SK-MEL-5 (cell line): ENCODE measurements at regions not wholly inside any gene's neighbourhood (a gene's known extent, or its start where the extent isn't known, plus 50 kb on each side); places are given as distances from the start of the nearest gene placed in this dataset.

ENCODE experiments used
- DNase-seq: peaks from one replicate; pipeline ENCODE4 v3.0.0-alpha.2; 2016; ENCODE audit warnings: low read depth, low spot score
- in situ Hi-C: cut with HindIII; loops from 2 replicates; pipeline ENCODE4 v1.10.0; 2016; ENCODE audit warnings: low sequenced_read_pairs, high pct_unique_total_duplicates, low pct_unique_long_range_greater_than_20kb

DNA sequence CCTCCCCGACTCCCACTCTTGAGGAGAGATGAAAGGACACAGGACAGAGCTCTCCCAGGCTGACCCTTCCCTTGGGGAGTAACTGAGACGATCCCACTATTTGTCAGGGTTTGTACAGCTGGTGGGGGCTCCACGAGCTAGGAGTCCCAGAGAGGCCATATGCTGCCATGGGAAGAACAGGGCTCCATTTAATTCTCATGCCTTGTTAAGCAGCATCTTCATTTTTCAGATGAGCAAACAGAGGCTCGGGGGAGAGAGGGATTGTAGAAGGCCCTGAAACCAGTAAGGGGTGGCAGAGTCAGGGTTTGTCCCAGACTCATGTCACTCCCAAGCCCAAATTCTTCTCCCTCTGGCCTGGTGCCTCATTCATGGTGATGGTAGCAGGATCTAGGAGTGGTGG is 176.4 kb downstream of the NSG2 start:
- DNase-seq, result no peak
- in situ Hi-C loops, result no loop called here

DNA sequence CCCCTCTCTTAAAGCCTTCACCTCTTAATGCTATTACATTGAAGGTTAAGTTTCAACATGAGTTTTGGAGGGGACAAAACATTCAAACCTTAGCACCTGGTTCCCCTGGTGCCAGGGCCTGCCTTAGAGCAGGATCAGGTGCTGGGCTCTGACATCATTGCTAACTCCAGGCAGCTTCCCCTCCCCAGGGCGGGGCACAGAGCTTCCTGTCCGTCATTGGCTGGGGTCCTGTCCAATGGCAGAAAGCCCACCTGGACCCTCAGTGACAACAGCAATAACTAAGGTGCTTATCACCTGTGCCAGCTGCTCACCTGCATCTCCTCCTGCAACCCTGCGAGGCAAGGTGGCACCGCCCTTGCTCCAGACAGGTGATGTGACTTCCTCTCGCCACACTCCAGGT is 177.4 kb downstream of the NSG2 start:
- no peak for DNase-seq
- in situ Hi-C loops, result no loop called here

DNA sequence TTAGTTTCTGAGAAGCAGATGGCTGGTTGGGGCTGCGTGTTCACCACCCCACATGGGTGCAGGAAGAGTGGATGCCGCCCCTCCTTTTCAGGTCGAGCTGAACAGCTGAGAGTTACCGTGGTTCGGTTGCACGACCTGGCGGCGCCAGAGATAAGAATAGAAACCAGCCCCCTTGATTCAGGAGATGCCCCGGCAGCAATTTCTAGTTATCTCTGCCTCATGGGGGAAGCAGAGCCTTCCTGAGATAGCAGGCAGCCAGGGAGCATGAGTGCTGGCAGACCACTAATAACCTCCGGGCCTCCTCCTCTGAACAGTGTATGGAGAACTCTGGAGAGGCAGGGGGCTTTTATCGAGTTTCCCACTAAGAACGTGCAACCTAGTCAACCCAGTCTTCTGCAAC is 177.8 kb downstream of the NSG2 start:
- no peak for DNase-seq
- in situ Hi-C loops, result no loop called here

DNA sequence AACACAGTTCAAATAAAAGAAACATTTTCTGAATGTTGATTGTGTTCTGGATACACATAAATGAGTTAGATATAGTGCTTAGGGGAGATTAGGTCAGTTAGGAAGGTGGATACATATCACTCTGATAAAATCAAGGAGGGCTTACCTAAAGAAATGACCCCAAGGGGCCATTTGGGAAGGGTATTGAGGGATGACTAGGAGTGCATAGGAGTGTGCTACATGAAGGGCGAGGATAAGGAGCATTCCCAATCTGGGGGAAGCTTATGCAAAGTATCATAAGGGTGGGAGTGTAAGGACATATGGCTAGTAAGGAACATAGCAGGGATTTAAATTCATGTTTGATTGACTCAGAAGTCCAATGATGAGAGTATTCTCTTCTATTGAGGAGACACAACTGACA is 183.6 kb downstream of the NSG2 start:
- no peak for DNase-seq
- in situ Hi-C loops, result no loop called here

DNA sequence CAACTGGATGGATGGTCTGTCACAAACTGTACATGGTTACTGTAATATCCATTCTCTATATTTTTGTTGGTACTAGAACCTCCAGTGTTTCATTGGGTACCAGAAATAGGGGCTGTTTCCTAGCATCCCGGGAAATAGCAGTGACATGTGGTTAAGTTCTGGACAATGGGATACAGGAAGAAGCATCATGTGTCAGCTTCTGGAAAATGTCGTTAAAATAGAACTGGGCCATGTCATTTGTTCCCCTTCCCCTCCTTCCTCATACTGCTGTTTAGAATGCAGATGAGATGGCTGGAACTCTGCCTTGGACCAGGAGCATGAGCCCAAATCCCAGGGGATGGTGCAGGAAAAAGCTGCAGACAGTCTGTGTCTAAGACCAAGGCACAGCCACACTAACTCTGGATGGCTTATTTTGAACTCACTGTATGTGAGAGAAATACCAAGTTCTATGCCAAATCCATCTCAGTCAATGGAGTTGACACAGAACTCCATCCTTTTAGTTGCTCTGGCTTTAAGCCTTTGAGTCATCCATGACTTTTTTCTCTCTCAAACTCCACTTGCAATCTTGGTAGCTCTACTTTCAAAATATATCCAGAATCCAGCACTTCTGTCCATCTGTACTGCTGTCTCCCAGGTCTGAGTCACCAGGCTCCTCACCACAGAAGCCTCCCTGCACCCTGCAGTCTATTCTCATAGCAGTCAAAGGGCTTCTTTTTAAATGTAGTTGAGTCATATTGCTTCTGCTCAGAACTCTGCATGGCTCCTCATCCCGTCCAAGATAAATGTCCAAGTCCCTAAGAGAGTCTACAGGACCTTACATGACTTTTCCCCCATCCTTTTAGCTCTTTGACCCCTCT is 184.2 kb downstream of the NSG2 start:
- in situ Hi-C loops, result no loop called here
- no peak for DNase-seq

DNA sequence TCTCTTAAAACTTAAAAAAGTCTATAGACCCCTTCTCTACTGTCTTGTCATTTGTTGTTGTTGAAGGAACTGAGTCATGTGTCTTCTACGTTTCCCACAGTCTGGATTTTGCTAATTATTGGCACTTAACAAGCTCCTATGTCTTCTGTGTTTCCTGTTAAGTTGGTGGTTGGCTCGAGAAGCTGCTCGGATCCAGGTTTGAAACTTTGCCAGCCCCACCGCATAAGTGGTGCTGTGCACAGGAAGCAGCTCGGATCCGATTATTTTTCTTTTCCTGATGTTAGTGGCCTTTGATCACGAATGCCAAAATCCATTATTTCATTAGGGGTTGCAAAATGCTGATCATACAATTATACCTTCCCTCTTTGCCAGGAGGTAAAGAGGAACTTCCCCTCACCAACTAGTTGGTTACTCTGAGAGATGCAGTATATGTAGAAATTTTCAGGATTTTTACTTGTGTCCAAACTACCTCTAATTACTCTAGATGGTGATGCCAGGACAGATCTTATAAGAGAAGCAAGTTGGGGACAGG is 186.5 kb downstream of the NSG2 start:
- DNase-seq, result no peak
- in situ Hi-C loops, result no loop called here

DNA sequence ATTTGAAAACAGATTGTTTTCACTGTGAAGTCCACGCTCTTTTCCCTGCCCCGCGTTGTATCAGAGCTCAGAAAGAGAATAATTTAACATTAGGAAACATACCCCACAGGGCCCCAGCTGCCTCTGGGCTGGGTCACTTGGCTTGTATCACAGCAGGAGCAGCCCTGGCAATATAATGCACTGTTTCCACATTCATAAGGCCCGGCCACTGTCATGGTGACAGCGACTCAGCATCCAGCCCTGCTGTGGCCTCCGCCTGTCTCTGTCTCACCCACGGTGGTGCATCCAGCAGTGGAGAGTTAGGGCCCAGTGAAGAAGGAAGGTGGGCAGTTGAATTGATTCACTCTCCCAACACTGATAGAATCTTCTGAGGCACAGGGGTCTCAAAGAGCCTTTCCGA is 188.9 kb downstream of the NSG2 start:
- in situ Hi-C loops, result no loop called here
- DNase-seq, result no peak

DNA sequence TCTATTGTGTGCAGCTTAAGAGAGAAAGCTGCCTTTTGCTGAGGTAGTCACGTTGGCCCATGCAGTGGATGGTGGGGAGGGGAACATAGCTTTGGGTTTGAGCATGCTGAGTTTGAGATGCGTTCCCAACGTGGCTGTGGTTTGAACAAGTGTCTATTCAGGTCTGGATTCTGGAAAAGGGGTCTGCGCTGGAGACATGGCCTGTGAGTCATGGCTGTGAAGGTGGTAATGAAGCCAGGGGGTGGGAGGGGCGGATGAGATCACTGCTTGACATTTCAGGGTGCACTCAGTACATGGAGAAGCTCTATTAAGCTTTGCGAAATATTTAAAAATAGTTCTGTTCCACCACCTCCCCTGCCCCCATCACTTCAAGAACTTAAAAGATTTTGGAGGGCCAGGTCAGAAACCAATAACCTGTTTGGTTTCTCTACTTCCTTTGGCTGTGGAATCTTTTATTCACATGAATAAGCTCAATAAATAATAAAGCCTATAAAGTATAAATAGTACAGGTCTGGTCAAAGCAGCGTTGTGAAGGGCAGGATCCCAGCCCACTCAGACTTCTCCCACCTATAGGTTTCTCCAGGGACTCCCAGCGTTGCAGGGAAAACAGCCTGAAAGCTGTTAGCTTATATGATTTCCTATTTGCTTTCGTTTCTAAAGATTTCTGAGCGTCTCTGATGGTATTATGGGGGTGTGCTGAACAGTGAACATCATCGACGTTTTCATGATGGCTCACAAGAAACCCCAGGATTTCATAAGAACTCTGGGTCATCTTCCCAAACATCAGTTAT is 189.9 kb downstream of the NSG2 start:
- no peak for DNase-seq
- in situ Hi-C loops, result no loop called here

DNA sequence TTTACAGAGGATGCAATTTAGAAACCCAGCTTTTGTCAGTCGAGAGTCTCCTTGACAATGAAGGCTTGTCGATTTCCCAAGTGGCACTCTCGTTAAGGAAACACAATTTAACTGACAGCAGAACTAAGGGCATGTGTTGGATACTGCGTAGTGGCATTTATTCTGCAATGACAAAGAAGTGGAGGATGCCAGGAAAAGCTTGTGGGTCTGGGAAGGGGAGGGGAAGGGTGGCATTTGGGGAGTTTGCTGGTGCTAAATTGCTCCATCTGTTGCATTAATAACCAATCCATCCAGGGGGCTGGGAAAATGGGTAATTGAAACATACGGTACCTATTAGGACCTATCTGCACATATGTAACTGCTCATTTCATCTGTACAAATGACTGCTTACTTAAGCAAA is 190.6 kb downstream of the NSG2 start:
- no peak for DNase-seq
- in situ Hi-C loops, result no loop called here

DNA sequence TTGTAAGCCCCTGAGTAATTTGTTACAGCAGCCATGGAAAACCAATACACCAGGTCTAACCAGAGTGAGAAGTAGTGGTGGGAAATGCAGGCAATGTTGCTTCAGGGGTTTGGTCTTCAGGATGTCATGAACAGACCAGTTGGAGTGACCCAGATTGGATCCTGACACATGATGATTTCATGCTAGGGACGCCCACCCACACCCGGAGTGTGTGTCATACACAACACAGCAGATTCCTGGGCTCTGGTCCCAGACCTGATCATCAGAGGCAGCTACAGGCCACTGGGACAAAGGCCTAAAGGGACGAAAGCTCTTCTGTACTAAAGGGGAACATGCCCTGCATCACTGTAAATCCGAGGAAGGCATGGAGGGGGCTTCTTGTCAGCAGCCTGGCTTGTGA is 194.2 kb downstream of the NSG2 start:
- in situ Hi-C loops, result no loop called here
- DNase-seq, result no peak

DNA sequence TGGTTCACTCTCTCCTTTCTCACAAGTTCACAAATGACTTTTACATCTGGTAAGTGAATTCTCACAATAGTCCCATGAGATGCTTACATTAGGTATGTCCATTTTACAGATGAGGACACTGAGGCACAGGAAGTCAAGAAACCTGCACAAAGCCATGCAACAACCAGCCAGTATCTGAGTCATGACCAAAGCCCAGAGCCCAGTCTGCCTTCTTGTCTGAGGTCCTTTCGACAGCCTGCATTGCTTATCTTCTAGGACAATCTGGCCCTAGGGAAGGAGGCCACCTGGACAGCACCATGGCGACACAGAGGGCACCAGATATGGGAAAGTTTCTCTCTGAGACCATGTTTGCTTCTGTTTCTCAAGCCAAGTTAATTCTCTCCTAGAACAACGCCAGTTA is 197.1 kb downstream of the NSG2 start:
- in situ Hi-C loops, result no loop called here

DNA sequence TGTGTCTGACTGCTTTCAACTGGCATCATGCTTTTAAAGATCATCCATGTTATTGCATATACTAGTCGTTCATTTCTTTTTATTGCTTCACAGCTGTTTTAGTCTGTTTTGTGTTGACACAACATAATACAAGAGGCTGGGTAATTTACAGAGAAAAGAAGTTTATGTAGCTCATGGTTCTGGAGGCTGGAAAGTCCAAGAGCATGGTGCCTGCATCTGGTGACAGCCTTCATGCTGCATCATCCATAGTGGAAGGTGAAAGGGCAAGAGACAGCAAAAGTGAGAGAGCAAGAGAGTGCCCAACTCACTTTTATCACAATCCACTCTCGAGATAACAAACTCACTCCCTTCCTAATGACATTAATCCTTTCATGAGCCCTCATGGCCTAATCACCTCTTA is 198.4 kb downstream of the NSG2 start:
- in situ Hi-C loops, result no loop called here
- DNase-seq, result no peak

More for the DNA sequence above, 197.1 kb downstream of the NSG2 start:
- no peak for DNase-seq

DNA sequence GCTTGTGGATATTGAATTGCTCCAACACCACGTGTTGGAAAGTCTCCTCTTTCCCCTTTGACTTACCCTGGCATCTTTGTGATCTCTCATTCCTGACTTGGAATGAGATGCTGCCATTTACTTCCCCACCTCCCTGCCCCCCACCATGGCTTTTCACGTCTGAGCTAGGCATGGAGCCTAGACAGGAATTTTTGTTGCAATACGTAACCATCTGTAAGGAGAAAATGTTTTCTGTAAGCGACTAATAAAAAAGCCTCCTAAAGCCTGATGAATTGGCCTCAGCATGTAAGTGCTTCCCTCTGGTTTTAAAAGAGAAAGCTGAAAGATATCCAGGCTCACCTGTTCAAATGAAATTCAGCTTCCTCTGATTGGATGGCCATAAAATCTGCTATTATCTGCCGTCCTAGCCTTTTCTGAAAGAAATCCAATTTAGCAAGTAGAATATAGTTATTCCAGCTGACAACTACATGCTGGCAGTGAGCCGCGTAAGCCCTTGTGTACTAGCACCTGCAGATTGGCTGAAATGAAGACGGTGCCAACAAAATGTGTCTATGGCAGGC is 200.1 kb downstream of the NSG2 start:
- in situ Hi-C loops, result no loop called here
- DNase-seq, result no peak

DNA sequence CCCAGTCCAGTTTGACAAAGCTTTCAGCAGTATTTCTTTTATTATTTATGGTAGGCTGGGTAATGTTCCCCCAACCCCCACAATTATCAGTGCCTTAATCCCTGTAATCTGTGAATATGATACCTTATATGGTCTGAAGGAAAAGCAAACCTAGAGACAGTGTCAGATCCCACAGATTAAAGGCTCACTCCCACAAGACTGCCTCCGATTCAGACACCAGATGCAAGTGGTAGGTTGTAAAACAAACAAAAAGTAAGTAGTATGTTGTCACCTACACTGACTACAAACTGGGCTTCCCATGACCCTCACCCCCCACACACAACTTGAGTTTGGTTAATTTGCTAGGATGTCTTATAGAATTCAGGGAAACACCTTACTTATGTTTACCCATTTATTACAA is 201.2 kb downstream of the NSG2 start:
- no peak for DNase-seq
- in situ Hi-C loops, result no loop called here

DNA sequence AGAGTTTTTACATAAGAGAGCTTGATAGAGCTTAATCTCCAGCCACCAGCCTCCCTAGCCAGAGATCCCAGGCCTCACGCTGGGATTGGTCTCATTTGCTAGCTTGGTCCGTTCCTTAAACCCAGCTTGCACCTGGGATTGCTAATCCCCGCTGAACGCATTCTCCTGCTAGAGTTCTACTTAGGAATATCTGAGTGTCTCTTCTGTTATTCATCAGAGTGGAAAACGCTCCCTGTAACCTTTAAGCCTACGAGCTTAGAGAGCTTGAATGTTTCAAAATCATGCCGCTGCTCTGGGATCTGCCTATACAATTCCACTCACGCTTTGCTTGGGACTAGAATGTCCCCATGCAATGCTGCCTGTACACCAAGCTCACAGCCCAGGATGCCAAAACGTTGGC is 201.8 kb downstream of the NSG2 start:
- in situ Hi-C loops, result no loop called here
- no peak for DNase-seq

DNA sequence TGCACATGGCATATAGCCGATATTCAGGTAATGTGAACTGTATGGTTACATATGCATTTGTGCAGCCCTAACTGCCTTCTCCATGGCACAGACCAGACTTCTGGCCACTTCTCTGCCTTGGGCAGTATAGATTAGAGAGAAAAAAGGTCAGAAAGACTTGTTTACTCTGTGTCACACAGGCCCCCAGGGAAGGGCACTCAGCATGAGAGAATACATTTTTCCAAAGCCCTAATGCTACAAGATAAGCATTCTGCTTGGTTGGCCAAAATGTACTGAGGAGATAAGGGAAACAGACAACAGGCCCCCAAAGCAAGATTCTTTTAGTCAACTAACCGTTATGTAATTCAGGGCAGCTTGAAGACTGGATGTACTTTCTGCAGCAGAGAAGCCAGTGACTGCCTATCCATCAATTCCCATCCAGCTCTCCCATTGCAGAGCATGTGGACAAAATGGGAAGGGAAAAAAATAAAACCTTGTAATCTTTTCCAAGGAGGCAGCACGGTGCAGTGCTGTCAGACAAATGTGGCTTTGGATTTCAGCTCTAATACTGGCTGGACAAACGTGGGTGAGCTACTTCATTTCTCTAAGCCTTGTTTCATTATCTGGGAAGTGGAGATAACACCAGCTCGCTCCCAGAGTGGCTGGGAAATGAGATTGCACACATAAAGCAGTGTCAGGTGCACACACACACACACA is 205.9 kb downstream of the NSG2 start:
- no peak for DNase-seq
- in situ Hi-C loops, result no loop called here

DNA sequence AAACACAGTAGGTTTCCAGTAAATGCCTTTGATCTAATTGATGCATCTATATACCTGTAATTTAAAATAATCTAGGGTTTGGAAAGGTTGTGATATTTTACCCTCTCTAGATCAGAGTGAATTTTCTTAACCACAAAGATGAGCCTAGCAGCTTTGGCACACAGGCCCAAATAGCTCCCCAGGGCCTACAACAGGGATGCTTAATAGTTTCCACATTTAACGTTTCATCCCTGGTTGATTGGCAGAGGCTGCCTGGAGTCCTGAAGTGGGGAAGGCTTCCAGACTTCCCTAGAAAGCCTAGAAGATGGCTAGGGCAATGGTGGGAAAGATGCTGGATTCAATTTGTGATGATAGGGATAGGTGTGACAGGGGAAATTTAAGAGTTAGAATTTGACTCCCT is 206.6 kb downstream of the NSG2 start:
- no peak for DNase-seq
- in situ Hi-C loops, result no loop called here
